Dendritic cell treated with granulocyte-macrophage colony-stimulating factor and Interleukin-4, amounts not matched to agents 40 ng/mL and 50 ng/mL, for 4 days (primary cell): ENCODE measurements at regions not wholly inside any gene's neighbourhood (a gene's known extent, or its start where the extent isn't known, plus 50 kb on each side); places are given as distances from the start of the nearest gene placed in this dataset.

Experiments
- H3K27ac Mint-ChIP-seq: one replicate; pipeline ENCODE4 v1.8.0; 2022; ENCODE audit warnings: mild to moderate bottlenecking, mixed read lengths
- H3K27me3 Mint-ChIP-seq: one replicate; pipeline ENCODE4 v1.8.0; 2022; ENCODE audit warnings: mild to moderate bottlenecking, mixed read lengths
- H3K36me3 Mint-ChIP-seq: one replicate; pipeline ENCODE4 v1.8.0; 2022; ENCODE audit warnings: low read depth, mixed read lengths
- H3K4me1 Mint-ChIP-seq: one replicate; pipeline ENCODE4 v1.8.0; 2022; ENCODE audit warnings: low read depth, mixed read lengths
- H3K4me3 Mint-ChIP-seq: one replicate; pipeline ENCODE4 v1.8.0; 2022; ENCODE audit warnings: mild to moderate bottlenecking, moderate library complexity, mixed read lengths
- H3K9me3 Mint-ChIP-seq: one replicate; pipeline ENCODE4 v1.8.0; 2022; ENCODE audit warnings: mixed read lengths
- intact Hi-C: fragments of 100-400 bp; cut with micrococcal nuclease; formaldehyde crosslinking; loops from one replicate; pipeline ENCODE4 v1.15.0; 2022

DNA sequence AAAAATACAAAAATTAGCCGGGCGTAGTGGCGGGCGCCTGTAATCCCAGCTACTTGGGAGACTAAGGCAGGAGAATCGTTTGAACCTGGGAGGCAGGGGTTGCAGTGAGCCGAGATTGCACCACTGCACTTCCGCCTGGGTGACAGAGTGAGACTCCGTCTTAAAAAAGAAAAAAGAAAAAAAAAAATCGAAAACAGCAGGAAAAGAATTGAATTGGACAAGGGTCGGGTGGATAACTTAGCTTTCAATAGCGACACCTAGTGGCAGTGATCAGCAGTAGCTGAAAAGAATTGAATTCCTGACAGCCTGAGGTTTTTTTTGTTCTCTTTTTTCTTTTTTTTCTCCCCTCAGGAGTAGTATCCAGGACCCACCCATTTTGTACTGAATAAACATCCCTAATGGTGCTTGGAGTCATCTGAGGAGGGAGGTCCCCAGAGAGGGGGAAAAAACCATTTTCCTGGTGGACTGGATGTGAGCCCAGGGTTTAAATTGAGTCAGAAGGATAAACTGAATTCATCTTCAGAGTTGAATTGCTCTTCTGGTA, 55.1 kb downstream of the CYCS start:
- Mint-ChIP-seq H3K4me1 (peaks cover 13% of the 10 kb centered on the region), H3K36me3 (no peaks in the 10 kb centered on the region), H3K27me3 (peaks cover 11% of the 10 kb centered on the region), H3K27ac (no peak overlapping the region), H3K4me3 (no peak overlapping the region), H3K9me3 (no peaks in the 10 kb centered on the region)
- intact Hi-C loops = loop anchor here (1.0 to 10.0 kb wide), 4 partner anchors 88 to 257 kb away; partner anchors contain the start of gene OSBPL3

DNA sequence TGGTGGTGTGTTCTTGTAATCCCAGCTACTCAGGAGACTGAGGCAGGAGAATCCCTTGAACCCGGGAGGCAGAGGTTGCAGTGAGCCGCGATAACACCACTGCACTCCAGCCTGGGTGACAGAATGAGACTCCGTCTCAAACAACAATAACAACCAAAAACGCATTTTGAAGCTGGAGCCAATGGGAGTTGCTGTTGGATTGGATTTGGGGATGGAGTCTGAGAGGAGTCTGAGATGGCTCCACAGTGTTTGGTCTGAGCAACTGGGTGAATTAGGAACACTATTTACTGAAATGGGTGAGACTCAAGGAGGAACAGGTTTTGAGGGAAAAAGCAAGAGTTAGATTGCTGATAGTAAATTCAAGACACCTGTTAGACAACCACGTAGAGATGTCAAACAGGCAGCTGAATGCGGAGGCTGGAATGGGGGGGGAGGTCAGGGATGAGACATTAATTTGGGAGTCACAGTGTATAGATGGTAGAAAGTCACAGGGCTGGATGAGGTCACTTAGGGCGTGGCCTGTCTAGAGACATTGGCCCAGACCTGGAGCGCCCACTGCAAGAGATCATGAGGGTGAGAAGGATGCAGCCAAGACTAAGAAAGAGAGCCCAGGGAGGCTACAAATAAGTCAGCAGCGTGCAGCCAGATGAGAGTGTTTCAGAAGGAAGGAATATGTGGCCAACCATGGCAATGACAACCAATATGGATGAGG, 56.4 kb downstream of the CYCS start:
- H3K27me3 Mint-ChIP-seq = peaks cover 6% of the 10 kb centered on the region
- H3K4me3 Mint-ChIP-seq = no peak overlapping the region
- no peaks in the 10 kb centered on the region for H3K9me3 Mint-ChIP-seq
- no peak overlapping the region for H3K27ac Mint-ChIP-seq
- no peaks in the 10 kb centered on the region for H3K36me3 Mint-ChIP-seq
- intact Hi-C loops = loop anchor here (10.0 kb wide), 1 partner anchor 174 kb away; no protein-coding TSS in a partner anchor
- H3K4me1 Mint-ChIP-seq = peaks cover 13% of the 10 kb centered on the region

DNA sequence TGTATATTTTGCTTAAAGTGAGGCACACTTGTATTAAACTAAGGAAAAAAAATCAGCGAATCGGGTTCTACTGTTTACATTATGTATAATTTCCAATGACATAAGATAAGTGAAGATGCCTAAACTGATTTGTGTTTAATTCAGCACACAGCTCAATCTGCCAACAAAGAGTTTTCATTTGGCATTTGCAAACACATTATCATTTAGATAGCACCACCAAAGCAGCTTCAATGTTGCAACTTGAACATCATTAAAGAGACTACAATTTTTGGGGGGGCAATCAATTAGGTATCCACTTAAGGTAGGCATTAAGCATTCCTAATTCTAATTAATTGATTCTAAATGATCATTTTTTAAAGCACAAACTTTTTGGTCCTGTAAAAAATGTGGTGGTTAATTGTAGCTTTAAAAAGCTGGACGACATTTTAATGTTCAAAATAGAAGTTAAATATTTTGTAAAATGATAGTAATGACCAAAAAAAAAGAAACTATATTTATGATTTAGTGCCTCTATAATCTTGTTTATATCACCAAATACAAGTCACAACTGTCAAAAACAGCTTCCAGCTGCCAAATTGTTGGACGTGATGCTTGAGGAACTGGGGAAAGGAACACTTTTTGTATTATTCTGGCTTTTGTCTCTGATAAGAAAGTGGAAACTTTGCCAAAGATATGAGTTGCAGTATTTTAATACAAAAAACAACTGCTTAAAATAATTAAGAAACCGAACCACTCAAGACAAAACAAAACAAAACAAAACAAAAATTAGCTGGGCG, 57.1 kb downstream of the CYCS start:
- intact Hi-C loops = loop anchor here (10.0 kb wide), 1 partner anchor 173 kb away; no protein-coding TSS in a partner anchor
- H3K27ac Mint-ChIP-seq = no peak overlapping the region

DNA sequence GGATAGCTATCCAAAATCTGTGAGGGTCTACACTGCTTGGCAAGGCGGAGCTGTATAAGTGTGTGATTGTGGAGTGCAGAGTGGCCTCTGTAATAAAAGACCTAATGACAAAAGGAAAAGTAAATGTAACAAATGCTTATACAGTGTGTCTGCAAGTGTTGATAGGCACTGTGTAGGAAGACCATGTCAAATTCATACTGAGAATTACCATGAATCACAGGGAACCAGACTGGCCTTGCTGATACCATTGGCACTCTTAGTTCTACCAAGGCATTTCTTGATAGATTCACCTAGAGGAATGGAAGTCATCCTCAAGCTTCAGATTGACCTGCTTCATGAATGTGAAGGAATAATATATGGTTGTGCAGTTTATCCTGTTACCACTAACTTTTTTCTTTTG, 58.8 kb downstream of the CYCS start:
- peaks cover 7% of the 10 kb centered on the region for H3K4me1 Mint-ChIP-seq
- H3K4me3 Mint-ChIP-seq = no peak overlapping the region
- peaks cover 10% of the 10 kb centered on the region for H3K27me3 Mint-ChIP-seq
- H3K27ac Mint-ChIP-seq = no peak overlapping the region
- no peaks in the 10 kb centered on the region for H3K9me3 Mint-ChIP-seq
- intact Hi-C loops = loop anchor here (10.0 kb wide), 1 partner anchor 171 kb away; no protein-coding TSS in a partner anchor
- no peaks in the 10 kb centered on the region for H3K36me3 Mint-ChIP-seq

More for the DNA sequence above, 57.1 kb downstream of the CYCS start:
- H3K4me1 Mint-ChIP-seq = peaks cover 8% of the 10 kb centered on the region
- H3K4me3 Mint-ChIP-seq = no peak overlapping the region
- H3K27me3 Mint-ChIP-seq = peaks cover 6% of the 10 kb centered on the region
- H3K36me3 Mint-ChIP-seq = no peaks in the 10 kb centered on the region
- no peaks in the 10 kb centered on the region for H3K9me3 Mint-ChIP-seq

GRCh38 chr7:25062380-25062779, 62.7 kb downstream of the CYCS start:
- Mint-ChIP-seq H3K27me3 (peaks cover 9% of the 10 kb centered on the region), H3K4me3 (no peak overlapping the region), H3K27ac (no peak overlapping the region), H3K4me1 (no peaks in the 10 kb centered on the region), H3K36me3 (no peaks in the 10 kb centered on the region), H3K9me3 (no peaks in the 10 kb centered on the region)
- intact Hi-C loops = loop anchor here (10.0 kb wide), 1 partner anchor 168 kb away; no protein-coding TSS in a partner anchor

DNA sequence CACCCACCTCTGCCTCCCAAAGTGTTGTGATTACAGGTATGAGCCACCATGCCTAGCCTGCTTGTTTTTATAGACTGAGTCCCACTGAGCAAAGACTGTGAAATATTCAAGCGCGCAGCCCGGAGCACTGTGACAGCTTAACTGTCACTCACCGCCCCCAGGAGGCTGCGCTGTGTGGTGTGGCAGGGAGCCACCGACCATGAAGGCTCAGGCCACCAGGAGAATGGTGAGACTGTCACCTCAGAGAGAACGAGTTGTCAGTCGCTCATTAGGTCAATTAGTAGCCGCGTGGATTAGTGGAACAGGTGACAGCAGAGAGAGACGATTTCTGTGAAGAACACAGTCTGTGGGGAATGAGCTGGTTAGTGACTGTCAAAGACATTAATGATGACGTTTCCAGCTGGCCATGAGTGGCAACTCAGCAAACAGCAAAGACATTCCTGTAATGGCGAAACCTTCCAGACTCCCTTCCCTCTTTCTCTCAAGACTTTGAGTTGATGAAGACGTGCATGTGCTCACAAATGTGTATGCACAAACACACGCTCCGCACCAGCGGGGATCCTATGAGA, 64.5 kb downstream of the CYCS start:
- no peaks in the 10 kb centered on the region for H3K4me1 Mint-ChIP-seq
- no peaks in the 10 kb centered on the region for H3K9me3 Mint-ChIP-seq
- no peak overlapping the region for H3K27ac Mint-ChIP-seq
- H3K4me3 Mint-ChIP-seq = no peak overlapping the region
- peaks cover 13% of the 10 kb centered on the region for H3K27me3 Mint-ChIP-seq
- no peaks in the 10 kb centered on the region for H3K36me3 Mint-ChIP-seq
- intact Hi-C loops = loop anchor here (10.0 kb wide), 1 partner anchor 166 kb away; no protein-coding TSS in a partner anchor

DNA sequence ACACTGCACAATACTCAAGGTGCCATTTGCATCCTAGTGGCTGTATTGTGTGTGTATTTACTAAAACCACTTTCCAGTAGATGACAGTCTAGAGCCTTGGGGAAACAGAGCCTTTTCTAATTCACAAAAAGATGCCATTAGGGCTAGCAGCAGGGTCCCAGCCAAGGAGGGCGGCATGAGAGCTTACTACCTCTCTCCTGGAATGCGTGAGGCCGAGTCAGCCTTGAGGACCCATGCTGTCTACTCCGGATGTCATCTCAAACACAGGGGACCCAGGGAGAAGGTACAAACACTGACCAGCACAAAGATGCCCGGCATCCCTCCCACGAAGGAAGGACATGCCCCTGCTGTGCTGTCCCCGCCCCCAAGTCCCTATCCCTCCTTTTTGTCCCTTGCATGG, 65.5 kb downstream of the CYCS start:
- H3K36me3 Mint-ChIP-seq = no peaks in the 10 kb centered on the region
- intact Hi-C loops = no loop called here
- no peak overlapping the region for H3K27ac Mint-ChIP-seq
- peaks cover 15% of the 10 kb centered on the region for H3K27me3 Mint-ChIP-seq
- H3K4me3 Mint-ChIP-seq = no peak overlapping the region
- no peaks in the 10 kb centered on the region for H3K4me1 Mint-ChIP-seq
- no peaks in the 10 kb centered on the region for H3K9me3 Mint-ChIP-seq

- Mint-ChIP-seq H3K27ac (no peak overlapping the region), H3K36me3 (no peaks in the 10 kb centered on the region), H3K4me1 (no peaks in the 10 kb centered on the region), H3K4me3 (no peak overlapping the region), H3K27me3 (peaks cover 10% of the 10 kb centered on the region), H3K9me3 (no peaks in the 10 kb centered on the region)
- intact Hi-C loops = no loop called here
Observed at GRCh38 chr7:25056368-25056767, 68.7 kb downstream of the CYCS start.

- no peaks in the 10 kb centered on the region for H3K9me3 Mint-ChIP-seq
- no peaks in the 10 kb centered on the region for H3K36me3 Mint-ChIP-seq
- no peaks in the 10 kb centered on the region for H3K4me1 Mint-ChIP-seq
- intact Hi-C loops = no loop called here
- H3K27me3 Mint-ChIP-seq = peaks cover 10% of the 10 kb centered on the region
- H3K27ac Mint-ChIP-seq = no peak overlapping the region
- H3K4me3 Mint-ChIP-seq = no peak overlapping the region
Observed at GRCh38 chr7:25055520-25056220, 69.4 kb downstream of the CYCS start.

DNA sequence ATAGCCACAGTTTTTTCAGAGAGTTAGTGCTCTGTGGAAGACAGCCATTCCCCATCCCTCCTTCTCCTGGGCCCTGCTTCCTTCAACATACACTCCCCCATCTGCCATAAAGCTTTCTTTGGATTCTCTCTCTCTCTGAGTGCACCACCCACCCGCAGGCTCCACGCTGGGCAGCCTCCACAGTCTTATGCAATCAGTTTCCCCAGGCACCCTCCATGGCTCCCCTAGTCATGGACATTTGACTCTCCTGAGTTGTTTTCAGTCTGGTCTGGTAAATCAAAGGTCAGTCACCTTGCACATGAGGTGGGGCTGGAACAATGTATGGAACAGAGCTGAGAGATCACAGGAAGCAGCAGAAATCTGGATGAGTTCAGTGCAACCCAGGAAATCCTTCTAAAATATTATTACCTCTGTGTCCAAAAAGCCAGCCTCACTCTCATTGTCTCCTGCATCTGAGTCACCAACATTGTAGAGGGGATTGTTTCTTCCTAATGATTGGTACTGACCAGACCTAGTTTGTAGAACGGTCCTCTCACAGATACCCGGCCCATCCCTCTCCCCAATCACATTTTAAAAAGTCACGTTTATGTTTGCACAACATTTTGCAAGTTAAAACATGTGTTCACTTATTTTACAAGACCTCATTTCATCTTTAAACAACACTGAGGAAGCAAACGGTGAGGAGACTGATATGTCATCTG, 70.1 kb downstream of the CYCS start:
- H3K9me3 Mint-ChIP-seq = no peaks in the 10 kb centered on the region
- H3K4me3 Mint-ChIP-seq = no peak overlapping the region
- H3K27me3 Mint-ChIP-seq = peaks cover 10% of the 10 kb centered on the region
- H3K27ac Mint-ChIP-seq = no peak overlapping the region
- intact Hi-C loops = no loop called here
- no peaks in the 10 kb centered on the region for H3K36me3 Mint-ChIP-seq
- no peaks in the 10 kb centered on the region for H3K4me1 Mint-ChIP-seq

DNA sequence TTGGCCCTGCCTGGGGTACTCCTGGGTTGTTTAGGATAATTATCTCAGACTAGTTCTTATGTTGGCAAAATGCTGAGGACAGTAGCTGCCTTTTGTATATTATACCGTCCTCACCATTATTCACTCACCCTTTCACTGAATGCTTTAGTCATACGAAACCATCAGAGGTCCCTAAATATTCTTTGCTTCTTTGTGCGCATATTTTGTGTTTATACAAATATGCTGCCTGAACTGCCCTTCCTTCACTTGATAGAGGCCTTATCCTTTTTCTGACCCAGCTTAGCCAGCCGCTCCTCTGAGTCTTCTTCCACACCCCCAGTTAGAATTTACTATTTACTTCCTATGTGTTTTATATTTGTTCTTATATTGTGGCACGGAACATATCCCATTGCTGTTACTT, 70.2 kb upstream of the OSBPL3 start:
- intact Hi-C loops = no loop called here
- H3K27me3 Mint-ChIP-seq = peaks cover 1% of the 10 kb centered on the region
- H3K9me3 Mint-ChIP-seq = no peaks in the 10 kb centered on the region
- no peaks in the 10 kb centered on the region for H3K36me3 Mint-ChIP-seq
- no peaks in the 10 kb centered on the region for H3K4me1 Mint-ChIP-seq
- no peak overlapping the region for H3K4me3 Mint-ChIP-seq
- no peak overlapping the region for H3K27ac Mint-ChIP-seq

GRCh38 chr7:25048444-25048834, 68.5 kb upstream of the OSBPL3 start:
- H3K27me3 Mint-ChIP-seq = no peaks in the 10 kb centered on the region
- H3K4me3 Mint-ChIP-seq = no peak overlapping the region
- intact Hi-C loops = no loop called here
- H3K9me3 Mint-ChIP-seq = no peaks in the 10 kb centered on the region
- H3K27ac Mint-ChIP-seq = no peak overlapping the region
- H3K36me3 Mint-ChIP-seq = no peaks in the 10 kb centered on the region
- no peaks in the 10 kb centered on the region for H3K4me1 Mint-ChIP-seq
